Stimulated activated CD8-positive, alpha-beta memory T cell treated with anti-CD3 and anti-CD28 coated beads, Interleukin-2, amount 100 ng/mL, for 48 hours (primary cell): ENCODE measurements at regions not wholly inside any gene's neighbourhood (a gene's known extent, or its start where the extent isn't known, plus 50 kb on each side); places are given as distances from the start of the nearest gene placed in this dataset.
"Not testable (repeated sequence)": the region's sequence is repeated elsewhere in the genome, so short reads cannot be mapped to it uniquely, and the experiment has no call there.

Experiments
- DNase-seq, 2 donors: peaks; one replicate each; pipeline ENCODE4 v3.0.0-alpha.2; 2020; ENCODE audit warnings: low read depth in 2 of 2

- no peak for DNase-seq
Measured at GRCh38 chr4:107468812-107469211, 251.2 kb downstream of the PAPSS1 start.

DNA sequence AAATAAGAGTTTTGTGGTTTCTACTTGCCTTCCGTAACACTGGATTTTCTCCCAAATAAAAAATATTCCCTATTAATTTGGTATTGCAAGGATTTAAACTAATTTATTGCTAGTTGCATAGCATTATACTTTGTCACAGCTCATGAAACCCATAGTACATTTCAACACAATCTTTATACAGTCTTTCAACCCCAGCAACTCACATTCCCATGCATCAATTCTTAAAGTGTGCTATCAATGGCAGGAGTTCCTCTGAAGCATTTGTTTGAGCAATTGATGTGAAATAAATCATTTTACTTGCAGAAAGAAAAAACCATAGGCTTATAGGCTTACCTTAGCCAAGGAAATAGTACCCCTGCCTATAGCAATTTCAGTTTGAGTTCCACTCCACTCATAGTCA, 251.9 kb downstream of the PAPSS1 start:
- DNase-seq = no peak

DNA sequence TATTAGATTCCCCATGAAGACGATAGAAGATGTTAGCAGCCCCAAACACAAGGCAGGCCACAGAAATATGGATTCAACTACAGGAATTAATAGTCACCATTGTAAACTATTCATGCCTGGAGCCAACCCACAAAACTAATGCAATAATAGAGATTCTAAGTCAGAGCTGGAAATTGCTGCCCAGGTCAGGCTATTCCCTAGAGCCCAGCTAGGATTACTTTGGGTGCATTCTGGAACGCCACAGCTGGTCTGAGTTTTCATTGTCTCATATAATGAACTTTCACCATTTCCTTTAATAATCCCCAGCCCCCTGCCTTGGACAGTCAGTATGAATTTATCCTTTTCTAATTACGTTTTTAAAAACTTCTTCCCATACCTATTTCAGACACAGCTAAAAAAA, 252.6 kb downstream of the PAPSS1 start:
- no peak for DNase-seq

- no peak for DNase-seq
Measured at GRCh38 chr4:107458194-107458593, 261.8 kb downstream of the PAPSS1 start.

DNA sequence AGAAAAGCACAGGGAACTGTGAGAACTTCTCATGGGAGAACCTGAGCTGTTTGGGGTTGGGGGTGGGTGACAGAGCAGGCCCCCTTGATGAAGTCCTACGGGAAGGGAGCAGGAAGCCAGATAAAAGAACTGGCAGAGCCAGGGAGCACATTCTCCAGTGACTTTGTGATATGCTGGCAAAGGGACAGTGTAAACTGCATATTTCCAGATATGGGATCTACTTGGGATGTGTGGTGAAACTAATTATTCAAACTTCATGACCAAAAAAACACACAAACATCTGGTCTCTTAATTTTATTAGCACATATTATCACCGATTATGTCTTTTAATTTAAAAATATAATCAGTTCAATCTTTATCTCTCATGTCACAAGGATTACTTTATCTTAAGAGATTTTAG, 266.0 kb downstream of the PAPSS1 start:
- no peak for DNase-seq

- no peak for DNase-seq
Measured at GRCh38 chr4:107452717-107453630, 267.1 kb downstream of the PAPSS1 start.

GRCh38 chr4:107449611-107450369, 270.2 kb downstream of the PAPSS1 start:
- no peak for DNase-seq

DNA sequence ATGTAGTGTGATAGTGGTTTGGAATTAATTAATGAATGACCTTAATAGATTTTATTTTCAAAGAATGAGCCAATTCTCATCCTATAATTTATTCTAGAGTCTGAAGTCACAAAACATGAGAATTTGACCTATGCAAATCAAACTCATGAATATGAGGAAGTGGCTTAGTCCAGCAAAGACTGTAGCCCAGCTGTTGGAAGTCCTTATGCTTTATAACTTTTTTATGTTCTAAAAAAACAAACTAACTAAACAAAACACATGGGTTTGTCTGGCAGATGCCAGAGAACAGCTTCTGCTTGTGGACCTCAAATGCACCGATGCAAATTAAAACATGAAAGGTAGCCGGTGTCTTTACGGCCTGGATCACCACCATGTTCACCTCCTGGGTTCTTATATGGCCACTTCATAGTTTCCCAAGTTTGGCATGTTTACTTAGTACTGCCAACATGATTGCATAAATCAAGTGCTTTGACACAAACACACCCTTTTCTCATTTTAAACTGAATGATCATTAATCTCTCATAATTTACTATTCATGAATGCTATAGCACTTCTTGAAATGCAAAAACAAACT, 277.4 kb downstream of the PAPSS1 start:
- DNase-seq = no peak

DNA sequence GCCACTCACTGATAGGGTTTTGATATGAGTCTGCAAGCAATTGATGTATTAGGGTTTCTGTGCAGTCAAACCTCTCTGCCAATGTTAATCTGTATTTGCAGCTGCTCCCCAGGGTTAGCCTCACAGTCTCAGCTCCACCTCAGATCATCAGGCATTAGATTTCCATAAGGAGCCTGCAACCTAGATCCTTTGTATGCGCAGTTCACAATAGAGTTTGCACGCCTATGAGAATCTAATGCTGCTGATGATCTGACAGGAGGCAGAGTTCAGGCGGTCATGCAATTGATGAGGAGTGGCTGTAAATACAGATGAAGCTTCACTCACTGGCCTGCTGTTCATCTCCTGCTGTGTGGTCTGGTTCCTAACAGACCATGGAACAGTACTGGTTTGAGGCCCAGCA, 280.6 kb downstream of the PAPSS1 start:
- DNase-seq = no peak

- not testable (repeated sequence) for DNase-seq
Measured at GRCh38 chr4:107436471-107436870, 283.6 kb downstream of the PAPSS1 start.

- no peak for DNase-seq
Measured at GRCh38 chr4:107432451-107432850, 287.6 kb downstream of the PAPSS1 start.

DNA sequence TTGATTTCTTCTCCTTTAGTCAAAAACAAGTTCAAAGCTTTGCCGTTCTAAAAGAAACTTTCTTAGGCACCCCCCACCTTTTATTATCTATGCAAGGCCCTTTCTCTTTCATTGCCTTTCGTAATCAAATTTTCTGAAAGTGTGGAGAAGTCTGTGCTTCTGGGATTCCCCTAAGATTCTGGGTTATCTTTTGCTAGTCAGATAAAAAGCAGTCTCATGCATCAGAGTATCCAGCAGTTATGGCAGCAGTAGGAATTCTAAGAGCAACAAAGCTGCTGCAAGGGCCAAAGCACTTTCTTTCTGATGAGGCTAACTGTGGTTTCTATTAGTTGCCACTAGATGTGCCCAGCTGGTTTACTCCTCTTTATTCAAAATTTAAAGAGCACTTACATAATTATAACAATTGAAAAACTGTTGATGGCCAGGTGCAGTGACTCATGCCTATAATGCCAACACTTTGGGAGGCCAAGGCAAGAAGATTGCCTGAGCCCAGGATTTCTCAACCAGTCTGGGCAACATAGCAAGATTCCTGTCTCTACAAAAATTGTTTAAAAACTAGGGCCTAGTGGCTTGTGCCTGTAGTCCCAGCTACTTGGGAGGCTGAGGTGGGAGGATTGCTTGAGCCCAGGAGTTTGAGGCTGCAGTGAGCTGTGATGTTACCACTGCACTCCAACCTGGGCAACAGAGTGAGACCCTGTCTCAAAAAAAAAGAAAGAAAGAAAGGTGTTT, 296.2 kb downstream of the PAPSS1 start:
- DNase-seq = no peak

DNA sequence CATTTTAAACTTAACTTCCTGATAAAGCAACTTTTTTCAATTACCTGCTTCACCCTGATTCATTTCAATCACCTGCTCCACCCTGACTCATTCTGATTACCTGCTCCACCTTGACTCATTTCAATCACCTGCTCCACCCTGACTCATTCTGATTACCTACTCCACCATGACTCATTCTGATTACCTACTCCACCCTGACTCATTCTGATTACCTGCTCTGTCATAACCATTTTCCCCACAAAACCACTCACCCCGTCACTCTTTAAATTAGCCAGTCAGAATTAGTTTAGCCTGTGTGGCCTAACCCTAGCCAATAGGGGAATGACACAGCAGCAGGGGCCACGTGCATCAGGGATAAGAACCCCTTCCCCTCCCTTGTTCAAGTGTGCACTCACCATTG, 300.5 kb downstream of the PAPSS1 start:
- peak in 1 of 2 donors; percentile 1 for DNase-seq

- no peak for DNase-seq
Measured at GRCh38 chr4:107419052-107419451, 301.0 kb downstream of the PAPSS1 start.

GRCh38 chr4:107415490-107415889, 304.5 kb downstream of the PAPSS1 start:
- DNase-seq = not testable (repeated sequence)

GRCh38 chr4:107409872-107410271, 310.2 kb downstream of the PAPSS1 start:
- DNase-seq = not testable (repeated sequence)

DNA sequence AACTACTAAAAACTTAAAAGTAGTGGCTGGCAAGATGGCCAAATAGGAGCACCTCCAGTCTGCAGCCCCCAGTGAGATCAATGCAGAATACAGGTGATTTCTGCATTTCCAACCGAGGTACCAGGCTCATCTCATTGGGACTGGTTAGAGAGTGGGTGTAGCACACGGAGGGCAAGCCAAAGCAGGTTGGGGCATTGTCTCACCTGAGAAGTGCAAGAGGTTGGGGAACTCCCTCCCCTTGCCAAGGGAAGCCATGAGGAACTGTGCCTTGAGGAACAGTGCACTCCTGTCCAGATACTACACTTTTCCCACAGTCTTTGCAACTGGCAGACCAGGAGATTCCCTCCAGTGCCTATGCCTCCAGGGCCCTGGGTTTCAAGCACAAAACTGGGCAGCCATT, 311.1 kb downstream of the PAPSS1 start:
- no peak for DNase-seq

DNA sequence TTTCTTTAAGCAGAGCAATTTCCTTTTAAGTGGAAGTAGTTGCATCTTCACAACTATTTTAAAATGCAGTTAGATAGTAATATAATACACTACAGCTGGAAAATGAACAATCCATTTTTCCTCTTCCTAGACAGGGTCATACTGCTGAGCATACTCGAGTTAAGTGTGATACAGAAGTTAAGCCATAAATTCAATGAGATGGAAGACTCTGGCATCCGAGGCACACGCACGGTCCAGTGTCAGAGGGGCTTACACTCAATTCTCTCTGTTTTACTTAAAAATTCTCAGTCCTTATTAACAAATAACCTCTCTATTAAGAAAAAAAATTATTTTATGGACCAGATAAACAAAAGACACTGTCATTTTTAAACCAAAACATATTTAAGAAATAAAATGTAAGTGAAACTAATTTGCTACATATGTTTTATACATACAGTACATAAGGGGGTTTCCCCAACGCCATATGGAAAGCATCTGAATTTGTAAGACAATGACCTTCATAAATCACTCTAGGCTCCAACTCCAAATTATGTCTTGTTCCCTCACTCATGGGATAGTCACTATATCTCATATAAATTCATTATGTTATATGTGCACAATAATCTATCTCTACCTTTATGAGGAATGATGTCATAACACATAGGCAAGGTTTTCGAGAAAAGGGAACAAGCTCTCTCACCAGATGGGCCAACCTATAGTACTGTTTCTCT, 315.3 kb downstream of the PAPSS1 start:
- no peak for DNase-seq

- no peak for DNase-seq
Measured at GRCh38 chr4:107402291-107402690, 317.7 kb downstream of the PAPSS1 start.

- DNase-seq = no peak
Measured at GRCh38 chr4:107392951-107393350, 327.1 kb downstream of the PAPSS1 start.

- no peak for DNase-seq
Measured at GRCh38 chr4:107392380-107392779, 327.7 kb downstream of the PAPSS1 start.
